ENCODE measurements at regions not wholly inside any gene's neighbourhood (a gene's known extent, or its start where the extent isn't known, plus 50 kb on each side); places are given as distances from the start of the nearest gene placed in this dataset.

GRCh38 chr4:156638925-156639605, 332.5 kb downstream of the PDGFC start:
- TF ChIP-seq, protein P1, sequence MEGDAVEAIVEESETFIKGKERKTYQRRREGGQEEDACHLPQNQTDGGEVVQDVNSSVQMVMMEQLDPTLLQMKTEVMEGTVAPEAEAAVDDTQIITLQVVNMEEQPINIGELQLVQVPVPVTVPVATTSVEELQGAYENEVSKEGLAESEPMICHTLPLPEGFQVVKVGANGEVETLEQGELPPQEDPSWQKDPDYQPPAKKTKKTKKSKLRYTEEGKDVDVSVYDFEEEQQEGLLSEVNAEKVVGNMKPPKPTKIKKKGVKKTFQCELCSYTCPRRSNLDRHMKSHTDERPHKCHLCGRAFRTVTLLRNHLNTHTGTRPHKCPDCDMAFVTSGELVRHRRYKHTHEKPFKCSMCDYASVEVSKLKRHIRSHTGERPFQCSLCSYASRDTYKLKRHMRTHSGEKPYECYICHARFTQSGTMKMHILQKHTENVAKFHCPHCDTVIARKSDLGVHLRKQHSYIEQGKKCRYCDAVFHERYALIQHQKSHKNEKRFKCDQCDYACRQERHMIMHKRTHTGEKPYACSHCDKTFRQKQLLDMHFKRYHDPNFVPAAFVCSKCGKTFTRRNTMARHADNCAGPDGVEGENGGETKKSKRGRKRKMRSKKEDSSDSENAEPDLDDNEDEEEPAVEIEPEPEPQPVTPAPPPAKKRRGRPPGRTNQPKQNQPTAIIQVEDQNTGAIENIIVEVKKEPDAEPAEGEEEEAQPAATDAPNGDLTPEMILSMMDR (IDR thresholded peaks at IDR 0.05; ENCODE audit: borderline replicate concordance, extremely low read depth, low read length, poor library complexity, severe bottlenecking) = no peak
- no peak for TF ChIP-seq EZH2 (IDR thresholded peaks at IDR 0.05; ENCODE audit: borderline replicate concordance, low read depth, low read length, severe bottlenecking)
